ENCODE measurements at regions not wholly inside any gene's neighbourhood (a gene's known extent, or its start where the extent isn't known, plus 50 kb on each side); places are given as distances from the start of the nearest gene placed in this dataset.

DNA sequence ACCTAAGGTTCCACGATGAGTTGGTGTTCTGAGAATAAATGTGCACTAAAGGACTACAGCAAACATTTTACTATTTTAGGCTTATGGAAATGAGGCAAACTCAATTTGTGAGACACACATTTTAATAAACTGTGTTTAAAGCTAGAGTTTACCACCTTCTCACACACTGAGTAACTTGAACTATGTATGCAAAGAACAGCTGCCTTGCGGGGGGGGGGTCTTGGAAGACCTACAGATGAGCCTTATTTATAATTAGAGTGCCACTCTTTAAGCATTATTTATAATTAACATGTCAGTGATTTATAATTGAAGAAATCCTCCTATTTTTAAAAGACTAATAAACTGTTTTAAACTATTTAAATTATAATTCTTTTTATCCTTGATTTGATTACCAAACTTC lies 300.4 kb downstream of the DLEU7 start:
- TF ChIP-seq EZH2 (IDR thresholded peaks at IDR 0.05; ENCODE audit: low read length, missing control alignments), result no peak
- TF ChIP-seq, protein P1, sequence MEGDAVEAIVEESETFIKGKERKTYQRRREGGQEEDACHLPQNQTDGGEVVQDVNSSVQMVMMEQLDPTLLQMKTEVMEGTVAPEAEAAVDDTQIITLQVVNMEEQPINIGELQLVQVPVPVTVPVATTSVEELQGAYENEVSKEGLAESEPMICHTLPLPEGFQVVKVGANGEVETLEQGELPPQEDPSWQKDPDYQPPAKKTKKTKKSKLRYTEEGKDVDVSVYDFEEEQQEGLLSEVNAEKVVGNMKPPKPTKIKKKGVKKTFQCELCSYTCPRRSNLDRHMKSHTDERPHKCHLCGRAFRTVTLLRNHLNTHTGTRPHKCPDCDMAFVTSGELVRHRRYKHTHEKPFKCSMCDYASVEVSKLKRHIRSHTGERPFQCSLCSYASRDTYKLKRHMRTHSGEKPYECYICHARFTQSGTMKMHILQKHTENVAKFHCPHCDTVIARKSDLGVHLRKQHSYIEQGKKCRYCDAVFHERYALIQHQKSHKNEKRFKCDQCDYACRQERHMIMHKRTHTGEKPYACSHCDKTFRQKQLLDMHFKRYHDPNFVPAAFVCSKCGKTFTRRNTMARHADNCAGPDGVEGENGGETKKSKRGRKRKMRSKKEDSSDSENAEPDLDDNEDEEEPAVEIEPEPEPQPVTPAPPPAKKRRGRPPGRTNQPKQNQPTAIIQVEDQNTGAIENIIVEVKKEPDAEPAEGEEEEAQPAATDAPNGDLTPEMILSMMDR (conservative IDR thresholded peaks at IDR 0.05 in 1 of 2, IDR thresholded peaks at IDR 0.05 in 1 of 2; ENCODE audit: low read depth in 1 of 2, low read length in 2 of 2), result no peak

Data from fibroblast of lung (primary cell).